ENCODE measurements at regions not wholly inside any gene's neighbourhood (a gene's known extent, or its start where the extent isn't known, plus 50 kb on each side); places are given as distances from the start of the nearest gene placed in this dataset.
"Not testable (repeated sequence)": the region's sequence is repeated elsewhere in the genome, so short reads cannot be mapped to it uniquely, and the experiment has no call there.

GRCh38 chr6:68069921-68070710 lies 565.0 kb upstream of the ADGRB3 start:
- DNase-seq = no peak

- DNase-seq = no peak
Observed at GRCh38 chr6:68059899-68060298, 575.2 kb upstream of the ADGRB3 start.

- DNase-seq = no peak
Observed at GRCh38 chr6:68059261-68059660, 575.8 kb upstream of the ADGRB3 start.

- DNase-seq = not testable (repeated sequence)
Observed at GRCh38 chr6:68056596-68056995, 578.5 kb upstream of the ADGRB3 start.

- no peak for DNase-seq
Observed at GRCh38 chr6:68054756-68055155, 580.3 kb upstream of the ADGRB3 start.

- no peak for DNase-seq
Observed at GRCh38 chr6:68053805-68054373, 581.2 kb upstream of the ADGRB3 start.

- no peak for DNase-seq
Observed at GRCh38 chr6:68052234-68052633, 582.8 kb upstream of the ADGRB3 start.

- DNase-seq = no peak
Observed at GRCh38 chr6:68049562-68049961, 585.5 kb upstream of the ADGRB3 start.

GRCh38 chr6:68046756-68047155 lies 588.3 kb upstream of the ADGRB3 start:
- DNase-seq = no peak

- DNase-seq = no peak
Observed at GRCh38 chr6:68046302-68046701, 588.8 kb upstream of the ADGRB3 start.

- no peak for DNase-seq
Observed at GRCh38 chr6:68045193-68045592, 589.9 kb upstream of the ADGRB3 start.

GRCh38 chr6:68044264-68044663 lies 590.8 kb upstream of the ADGRB3 start:
- no peak for DNase-seq

GRCh38 chr6:68043122-68043398 lies 592.0 kb upstream of the ADGRB3 start:
- no peak for DNase-seq

GRCh38 chr6:68042339-68043121 lies 592.6 kb upstream of the ADGRB3 start:
- DNase-seq = no peak

GRCh38 chr6:68040780-68041179 lies 594.3 kb upstream of the ADGRB3 start:
- DNase-seq = no peak

- DNase-seq = no peak
Observed at GRCh38 chr6:68040312-68040778, 594.7 kb upstream of the ADGRB3 start.

- no peak for DNase-seq
Observed at GRCh38 chr6:68039641-68040311, 595.3 kb upstream of the ADGRB3 start.

- no peak for DNase-seq
Observed at GRCh38 chr6:68038815-68039408, 596.2 kb upstream of the ADGRB3 start.

- no peak for DNase-seq
Observed at GRCh38 chr6:68032217-68032616, 602.9 kb upstream of the ADGRB3 start.

GRCh38 chr6:68031054-68031453 lies 604.0 kb upstream of the ADGRB3 start:
- DNase-seq = no peak

- DNase-seq = no peak
Observed at GRCh38 chr6:68026483-68026882, 608.6 kb upstream of the ADGRB3 start.

GRCh38 chr6:68025764-68026163 lies 609.3 kb upstream of the ADGRB3 start:
- no peak for DNase-seq

Measured in anterior cingulate cortex (tissue), 58 donors.